ENCODE measurements at regions not wholly inside any gene's neighbourhood (a gene's known extent, or its start where the extent isn't known, plus 50 kb on each side); places are given as distances from the start of the nearest gene placed in this dataset.

- H3K9me3 ChIP-seq (ENCODE audit: low read depth): no peaks in the 10 kb centered on the region
- no peak overlapping the region for H3K4me3 ChIP-seq
- WGBS (ENCODE audit: low lambda C conversion rate, missing lambda C conversion rate): 0% methylated on average over 1 of the region's 1 CpG
- H4K20me1 ChIP-seq (ENCODE audit: insufficient read depth, poor library complexity, severe bottlenecking): no peaks in the 10 kb centered on the region
- no peaks in the 10 kb centered on the region for H3K4me1 ChIP-seq (ENCODE audit: insufficient read depth)
- no peaks in the 10 kb centered on the region for H3K9me2 ChIP-seq (replicated peaks; ENCODE audit: insufficient read depth)
- DNase-seq (ENCODE audit: low spot score): no peak
- H3K27me3 ChIP-seq: no peaks in the 10 kb centered on the region
- H2AFZ ChIP-seq: no peak overlapping the region
- no peaks in the 10 kb centered on the region for H3K79me2 ChIP-seq
- no peaks in the 10 kb centered on the region for H3K36me3 ChIP-seq (replicated peaks; ENCODE audit: insufficient read depth, low read depth)
- no peak for TF ChIP-seq EZH2phosphoT487 (IDR thresholded peaks at IDR 0.05; ENCODE audit: low read depth, severe bottlenecking, unreplicated experiment)
- no peak for TF ChIP-seq CTCF (IDR thresholded peaks at IDR 0.05; ENCODE audit: poor library complexity)
- no peak for TF ChIP-seq EZH2 (IDR thresholded peaks at IDR 0.05; ENCODE audit: borderline replicate concordance)
- H3K4me2 ChIP-seq: no peak overlapping the region
- no peak overlapping the region for H3K27ac ChIP-seq
Measured at GRCh38 chr13:103716718-103717117, 650.5 kb upstream of the SLC10A2 start.

GRCh38 chr13:103715335-103715734 is 649.1 kb upstream of the SLC10A2 start:
- DNase-seq (ENCODE audit: low spot score): no peak
- no peak overlapping the region for H3K4me2 ChIP-seq
- no peak for TF ChIP-seq EZH2phosphoT487 (IDR thresholded peaks at IDR 0.05; ENCODE audit: low read depth, severe bottlenecking, unreplicated experiment)
- no peaks in the 10 kb centered on the region for H3K27me3 ChIP-seq
- H3K9me3 ChIP-seq (ENCODE audit: low read depth): no peaks in the 10 kb centered on the region
- no peaks in the 10 kb centered on the region for H3K36me3 ChIP-seq (replicated peaks; ENCODE audit: insufficient read depth, low read depth)
- H4K20me1 ChIP-seq (ENCODE audit: insufficient read depth, poor library complexity, severe bottlenecking): no peaks in the 10 kb centered on the region
- no peaks in the 10 kb centered on the region for H3K4me1 ChIP-seq (ENCODE audit: insufficient read depth)
- H3K27ac ChIP-seq: no peak overlapping the region
- no peak overlapping the region for H2AFZ ChIP-seq
- no peaks in the 10 kb centered on the region for H3K9me2 ChIP-seq (replicated peaks; ENCODE audit: insufficient read depth)
- no peaks in the 10 kb centered on the region for H3K79me2 ChIP-seq
- no peak overlapping the region for H3K4me3 ChIP-seq
- 82% methylated on average over 5 of the region's 5 CpGs for WGBS (ENCODE audit: low lambda C conversion rate, missing lambda C conversion rate)

GRCh38 chr13:103703246-103703645 is 637.0 kb upstream of the SLC10A2 start:
- no peak overlapping the region for H3K27ac ChIP-seq
- H3K27me3 ChIP-seq: no peaks in the 10 kb centered on the region
- H3K4me2 ChIP-seq: no peak overlapping the region
- H3K9me3 ChIP-seq (ENCODE audit: low read depth): no peaks in the 10 kb centered on the region
- H2AFZ ChIP-seq: no peak overlapping the region
- H4K20me1 ChIP-seq (ENCODE audit: insufficient read depth, poor library complexity, severe bottlenecking): no peaks in the 10 kb centered on the region
- WGBS (ENCODE audit: low lambda C conversion rate, missing lambda C conversion rate): 85% methylated on average over 1 of the region's 1 CpG
- no peaks in the 10 kb centered on the region for H3K36me3 ChIP-seq (replicated peaks; ENCODE audit: insufficient read depth, low read depth)
- no peaks in the 10 kb centered on the region for H3K79me2 ChIP-seq
- H3K4me1 ChIP-seq (ENCODE audit: insufficient read depth): no peaks in the 10 kb centered on the region
- no peaks in the 10 kb centered on the region for H3K9me2 ChIP-seq (replicated peaks; ENCODE audit: insufficient read depth)
- TF ChIP-seq EZH2phosphoT487 (IDR thresholded peaks at IDR 0.05; ENCODE audit: low read depth, severe bottlenecking, unreplicated experiment) (no peak), EZH2 (IDR thresholded peaks at IDR 0.05; ENCODE audit: borderline replicate concordance) (no peak), CTCF (IDR thresholded peaks at IDR 0.05; ENCODE audit: poor library complexity) (no peak)
- no peak for DNase-seq (ENCODE audit: low spot score)
- no peak overlapping the region for H3K4me3 ChIP-seq

- Histone ChIP-seq H3K4me3 (no peak overlapping the region), H3K36me3 (replicated peaks; ENCODE audit: insufficient read depth, low read depth) (no peaks in the 10 kb centered on the region), H3K79me2 (no peaks in the 10 kb centered on the region)
Measured at GRCh38 chr13:103698000-103698399, 631.8 kb upstream of the SLC10A2 start.

More at GRCh38 chr13:103698000-103698399, 631.8 kb upstream of the SLC10A2 start:
- no peaks in the 10 kb centered on the region for H3K4me1 ChIP-seq (ENCODE audit: insufficient read depth)
- no peaks in the 10 kb centered on the region for H3K27me3 ChIP-seq
- H4K20me1 ChIP-seq (ENCODE audit: insufficient read depth, poor library complexity, severe bottlenecking): no peaks in the 10 kb centered on the region
- no peak for DNase-seq (ENCODE audit: low spot score)
- WGBS (ENCODE audit: low lambda C conversion rate, missing lambda C conversion rate): 90% methylated on average over 5 of the region's 5 CpGs
- no peaks in the 10 kb centered on the region for H3K9me2 ChIP-seq (replicated peaks; ENCODE audit: insufficient read depth)
- no peak overlapping the region for H3K27ac ChIP-seq
- no peak overlapping the region for H2AFZ ChIP-seq
- TF ChIP-seq CTCF (IDR thresholded peaks at IDR 0.05; ENCODE audit: poor library complexity) (no peak), EZH2 (IDR thresholded peaks at IDR 0.05; ENCODE audit: borderline replicate concordance) (no peak), EZH2phosphoT487 (IDR thresholded peaks at IDR 0.05; ENCODE audit: low read depth, severe bottlenecking, unreplicated experiment) (no peak)
- H3K4me2 ChIP-seq: no peak overlapping the region
- H3K9me3 ChIP-seq (ENCODE audit: low read depth): no peaks in the 10 kb centered on the region

Measured in hepatocyte (in vitro differentiated cells).